CD4-positive, alpha-beta T cell (primary cell): ENCODE measurements at regions not wholly inside any gene's neighbourhood (a gene's known extent, or its start where the extent isn't known, plus 50 kb on each side); places are given as distances from the start of the nearest gene placed in this dataset.

ENCODE experiments used
- ATAC-seq: fragments of 200-7000 bp; cut with Tn5 transposase; one replicate; pipeline ENCODE4 v1.10.0; 2022; ENCODE audit warnings: mild to moderate bottlenecking; ENCODE audit not compliant: poor library complexity
- CTCF ChIA-PET: fragments of 350-600 bp; sonication (Branson Sonifier 250); formaldehyde crosslinking; loops from one replicate; lab custom pipeline; 2021; ENCODE audit warnings: antibody characterized with exemption, inconsistent platforms; lab: Charles Lee
- POLR2A ChIA-PET: fragments of 350-600 bp; sonication (Branson Sonifier 250); formaldehyde crosslinking; loops from one replicate; lab custom pipeline; 2021; ENCODE audit warnings: antibody characterized with exemption, inconsistent platforms; lab: Charles Lee
- DNase-seq, 14 experiments: peaks; one replicate each; pipeline ENCODE4 v3.0.0-alpha.2; 2013 to 2020; ENCODE audit warnings: mixed read lengths in 2 of 14
- H3K27ac ChIP-seq, 2 donors: one replicate each; pipeline versions ENCODE4 v1.5.1 to v1.7.0; 2013; ENCODE audit warnings: low read length in 2 of 2, low read depth in 1 of 2, mild to moderate bottlenecking in 1 of 2
- H3K27me3 ChIP-seq, 2 experiments: 1 replicate in 1 of 2; 2 replicates in 1 of 2; pipeline versions ENCODE4 v1.6.1 to v1.7.0; 2013; ENCODE audit warnings: low read length in 2 of 2, control low read depth in 1 of 2, mild to moderate bottlenecking in 1 of 2, moderate library complexity in 1 of 2; ENCODE audit not compliant: insufficient read depth in 2 of 2, control insufficient read depth in 1 of 2
- H3K36me3 ChIP-seq: one replicate; pipeline ENCODE4 v1.6.1; 2013; ENCODE audit warnings: low read length, control low read depth; ENCODE audit not compliant: insufficient read depth
- H3K4me1 ChIP-seq: one replicate; pipeline ENCODE4 v1.6.1; 2013; ENCODE audit warnings: low read length, control low read depth; ENCODE audit not compliant: insufficient read depth
- H3K4me3 ChIP-seq: one replicate; pipeline ENCODE4 v1.5.1; 2013; ENCODE audit warnings: mild to moderate bottlenecking, low read length, moderate library complexity
- H3K9me3 ChIP-seq, 2 experiments: 1 replicate in 1 of 2; 2 replicates in 1 of 2; pipeline versions ENCODE4 v1.6.1 to v1.7.0; 2013; ENCODE audit warnings: low read length in 2 of 2, mild to moderate bottlenecking in 2 of 2, control low read depth in 1 of 2, moderate library complexity in 1 of 2; ENCODE audit not compliant: control insufficient read depth in 1 of 2, insufficient read depth in 1 of 2
- H3K27ac Mint-ChIP-seq: one replicate; pipeline ENCODE4 v1.8.0; 2020; ENCODE audit warnings: mixed read lengths
- H3K27me3 Mint-ChIP-seq: one replicate; pipeline ENCODE4 v1.8.0; 2021; ENCODE audit warnings: mixed read lengths
- H3K36me3 Mint-ChIP-seq: one replicate; pipeline ENCODE4 v1.8.0; 2021; ENCODE audit warnings: low read depth, mixed read lengths
- H3K4me1 Mint-ChIP-seq: one replicate; pipeline ENCODE4 v1.8.0; 2021; ENCODE audit warnings: low read depth, mixed read lengths
- H3K4me3 Mint-ChIP-seq: one replicate; pipeline ENCODE4 v1.8.0; 2020; ENCODE audit warnings: mild to moderate bottlenecking, mixed read lengths
- H3K9me3 Mint-ChIP-seq: one replicate; pipeline ENCODE4 v1.8.0; 2020; ENCODE audit warnings: mixed read lengths
- intact Hi-C, 2 experiments: fragments of 100-400 bp; cut with DNase I in 1 of 2; cut with micrococcal nuclease in 1 of 2; formaldehyde crosslinking; loops; one replicate each; pipeline versions ENCODE4 v1.15.1 to v1.9.0; 2023 to 2025; cut with DNase I, micrococcal nuclease
- TF ChIP-seq, protein P1 (sequence below): fragments of 200-600 bp; IDR thresholded peaks from one replicate; pipeline ENCODE4 v1.8.0; 2022; ENCODE audit warnings: antibody characterized with exemption, mild to moderate bottlenecking

GRCh38 chr16:6193718-6194117, 1096.1 kb upstream of the EEF2KMT start:
- H3K27ac Mint-ChIP-seq: no peak overlapping the region
- H3K4me1 Mint-ChIP-seq: no peaks in the 10 kb centered on the region
- ChIA-PET POLR2A (no interaction called here), CTCF (no interaction called here)
- H3K4me1 ChIP-seq: no peaks in the 10 kb centered on the region
- no peak overlapping the region for H3K4me3 ChIP-seq
- H3K27me3 Mint-ChIP-seq: no peaks in the 10 kb centered on the region
- peaks cover 14% of the 10 kb centered on the region for H3K9me3 Mint-ChIP-seq
- no peaks in the 10 kb centered on the region for H3K36me3 ChIP-seq
- intact Hi-C loops: no loop called here
- H3K27me3 ChIP-seq: no peaks in the 10 kb centered on the region
- DNase-seq: no peak
- TF ChIP-seq, protein P1, sequence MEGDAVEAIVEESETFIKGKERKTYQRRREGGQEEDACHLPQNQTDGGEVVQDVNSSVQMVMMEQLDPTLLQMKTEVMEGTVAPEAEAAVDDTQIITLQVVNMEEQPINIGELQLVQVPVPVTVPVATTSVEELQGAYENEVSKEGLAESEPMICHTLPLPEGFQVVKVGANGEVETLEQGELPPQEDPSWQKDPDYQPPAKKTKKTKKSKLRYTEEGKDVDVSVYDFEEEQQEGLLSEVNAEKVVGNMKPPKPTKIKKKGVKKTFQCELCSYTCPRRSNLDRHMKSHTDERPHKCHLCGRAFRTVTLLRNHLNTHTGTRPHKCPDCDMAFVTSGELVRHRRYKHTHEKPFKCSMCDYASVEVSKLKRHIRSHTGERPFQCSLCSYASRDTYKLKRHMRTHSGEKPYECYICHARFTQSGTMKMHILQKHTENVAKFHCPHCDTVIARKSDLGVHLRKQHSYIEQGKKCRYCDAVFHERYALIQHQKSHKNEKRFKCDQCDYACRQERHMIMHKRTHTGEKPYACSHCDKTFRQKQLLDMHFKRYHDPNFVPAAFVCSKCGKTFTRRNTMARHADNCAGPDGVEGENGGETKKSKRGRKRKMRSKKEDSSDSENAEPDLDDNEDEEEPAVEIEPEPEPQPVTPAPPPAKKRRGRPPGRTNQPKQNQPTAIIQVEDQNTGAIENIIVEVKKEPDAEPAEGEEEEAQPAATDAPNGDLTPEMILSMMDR: no peak
- H3K9me3 ChIP-seq: peaks cover 0 to 9% of the 10 kb centered on the region in 2 experiments
- ATAC-seq: no peak
- H3K4me3 Mint-ChIP-seq: no peak overlapping the region
- no peaks in the 10 kb centered on the region for H3K36me3 Mint-ChIP-seq
- H3K27ac ChIP-seq: no peak overlapping the region

DNA sequence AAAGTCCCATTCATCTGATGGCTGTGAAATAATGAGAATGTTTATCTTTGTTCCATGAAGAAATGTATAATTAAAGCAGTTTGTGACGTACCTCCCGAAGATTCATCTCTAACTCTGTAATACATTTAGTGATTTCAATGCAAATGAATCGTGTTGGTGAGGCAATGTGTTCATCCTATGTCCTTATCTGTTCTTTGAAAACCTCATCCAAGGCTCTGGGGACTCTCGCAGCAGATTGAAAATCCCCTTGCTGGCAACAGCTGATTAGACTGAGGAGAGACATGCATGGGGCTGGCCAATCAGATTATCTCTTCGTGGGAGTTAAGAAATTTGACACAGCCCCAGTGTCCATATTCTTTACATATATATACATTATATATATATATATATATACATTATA, 1095.4 kb upstream of the EEF2KMT start:
- Mint-ChIP-seq H3K36me3 (no peaks in the 10 kb centered on the region), H3K9me3 (peaks cover 14% of the 10 kb centered on the region), H3K27me3 (no peaks in the 10 kb centered on the region), H3K4me1 (no peaks in the 10 kb centered on the region), H3K27ac (no peak overlapping the region), H3K4me3 (no peak overlapping the region)
- POLR2A ChIA-PET: no interaction called here
- Histone ChIP-seq H3K4me1 (no peaks in the 10 kb centered on the region), H3K4me3 (no peak overlapping the region), H3K36me3 (no peaks in the 10 kb centered on the region), H3K27me3 (no peaks in the 10 kb centered on the region), H3K9me3 (peaks cover 0 to 9% of the 10 kb centered on the region in 2 experiments), H3K27ac (no peak overlapping the region)
- TF ChIP-seq, protein P1: no peak
- intact Hi-C loops: no loop called here
- DNase-seq (no peak), ATAC-seq (no peak)
- CTCF ChIA-PET: no interaction called here

DNA sequence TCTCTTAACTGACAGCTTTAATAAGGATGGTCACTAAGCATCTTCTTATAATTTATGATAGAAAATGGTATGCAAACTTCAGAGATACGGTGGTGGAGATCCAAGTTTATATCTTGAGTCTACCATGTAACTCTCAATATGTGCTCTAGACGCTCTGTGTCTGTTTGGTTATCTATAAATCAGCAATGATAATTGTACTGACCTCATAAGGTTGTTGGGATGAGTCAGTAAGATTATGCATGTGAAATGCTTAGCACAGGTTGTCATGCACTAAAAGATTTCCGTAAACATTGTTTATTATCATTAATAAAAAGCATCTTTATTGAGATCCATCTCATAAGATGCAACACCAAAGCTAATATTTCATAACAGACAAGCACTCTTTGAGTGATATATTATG, 1094.9 kb upstream of the EEF2KMT start:
- no peaks in the 10 kb centered on the region for H3K4me1 Mint-ChIP-seq
- Histone ChIP-seq H3K27me3 (no peaks in the 10 kb centered on the region), H3K36me3 (no peaks in the 10 kb centered on the region), H3K9me3 (peaks cover 0 to 9% of the 10 kb centered on the region in 2 experiments), H3K4me1 (no peaks in the 10 kb centered on the region), H3K27ac (no peak overlapping the region), H3K4me3 (no peak overlapping the region)
- H3K9me3 Mint-ChIP-seq: peaks cover 14% of the 10 kb centered on the region
- CTCF ChIA-PET: no interaction called here
- no peaks in the 10 kb centered on the region for H3K36me3 Mint-ChIP-seq
- H3K27ac Mint-ChIP-seq: no peak overlapping the region
- intact Hi-C loops: no loop called here
- ATAC-seq (no peak), DNase-seq (no peak)
- no peaks in the 10 kb centered on the region for H3K27me3 Mint-ChIP-seq
- POLR2A ChIA-PET: no interaction called here
- no peak overlapping the region for H3K4me3 Mint-ChIP-seq
- TF ChIP-seq, protein P1: no peak
